ENCODE measurements at regions not wholly inside any gene's neighbourhood (a gene's known extent, or its start where the extent isn't known, plus 50 kb on each side); places are given as distances from the start of the nearest gene placed in this dataset.
"Not testable (repeated sequence)": the region's sequence is repeated elsewhere in the genome, so short reads cannot be mapped to it uniquely, and the experiment has no call there.

DNA sequence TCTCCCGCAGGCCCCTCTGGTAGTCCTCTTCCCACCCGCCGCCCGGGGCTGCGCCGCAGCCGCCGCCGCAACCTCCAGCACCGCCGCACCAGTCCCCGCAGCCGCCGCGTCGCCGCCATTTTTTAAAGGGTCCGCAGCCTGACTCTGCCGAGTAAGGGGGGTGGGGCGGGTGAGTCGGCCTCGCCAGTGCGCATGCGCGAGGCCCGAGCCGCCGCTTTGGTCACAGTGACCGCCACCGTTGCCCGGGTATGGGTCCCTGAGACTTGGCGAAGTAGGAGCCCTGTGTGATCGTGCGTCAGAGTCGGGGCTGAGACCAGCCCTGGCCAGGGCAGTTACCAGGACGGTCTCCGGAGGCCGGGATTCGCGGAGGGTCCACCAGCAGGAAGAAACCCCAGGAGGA is 169.6 kb upstream of the ZNG1F start (continued):
- TF ChIP-seq MEIS2 (IDR thresholded peaks at IDR 0.05; ENCODE audit: partially characterized antibody): peak; percentile 61
- TF ChIP-seq L3MBTL2 (IDR thresholded peaks at IDR 0.05): peak; percentile 74
- TF ChIP-seq ZBTB7A (IDR thresholded peaks at IDR 0.05; ENCODE audit: borderline replicate concordance, control insufficient read depth, low read depth, low read length): peak; percentile 29; the same call in 1 of the 2 replicates
- TF ChIP-seq TAF9B (IDR thresholded peaks at IDR 0.05; ENCODE audit: partially characterized antibody): peak; percentile 60

- TF ChIP-seq, protein P1, sequence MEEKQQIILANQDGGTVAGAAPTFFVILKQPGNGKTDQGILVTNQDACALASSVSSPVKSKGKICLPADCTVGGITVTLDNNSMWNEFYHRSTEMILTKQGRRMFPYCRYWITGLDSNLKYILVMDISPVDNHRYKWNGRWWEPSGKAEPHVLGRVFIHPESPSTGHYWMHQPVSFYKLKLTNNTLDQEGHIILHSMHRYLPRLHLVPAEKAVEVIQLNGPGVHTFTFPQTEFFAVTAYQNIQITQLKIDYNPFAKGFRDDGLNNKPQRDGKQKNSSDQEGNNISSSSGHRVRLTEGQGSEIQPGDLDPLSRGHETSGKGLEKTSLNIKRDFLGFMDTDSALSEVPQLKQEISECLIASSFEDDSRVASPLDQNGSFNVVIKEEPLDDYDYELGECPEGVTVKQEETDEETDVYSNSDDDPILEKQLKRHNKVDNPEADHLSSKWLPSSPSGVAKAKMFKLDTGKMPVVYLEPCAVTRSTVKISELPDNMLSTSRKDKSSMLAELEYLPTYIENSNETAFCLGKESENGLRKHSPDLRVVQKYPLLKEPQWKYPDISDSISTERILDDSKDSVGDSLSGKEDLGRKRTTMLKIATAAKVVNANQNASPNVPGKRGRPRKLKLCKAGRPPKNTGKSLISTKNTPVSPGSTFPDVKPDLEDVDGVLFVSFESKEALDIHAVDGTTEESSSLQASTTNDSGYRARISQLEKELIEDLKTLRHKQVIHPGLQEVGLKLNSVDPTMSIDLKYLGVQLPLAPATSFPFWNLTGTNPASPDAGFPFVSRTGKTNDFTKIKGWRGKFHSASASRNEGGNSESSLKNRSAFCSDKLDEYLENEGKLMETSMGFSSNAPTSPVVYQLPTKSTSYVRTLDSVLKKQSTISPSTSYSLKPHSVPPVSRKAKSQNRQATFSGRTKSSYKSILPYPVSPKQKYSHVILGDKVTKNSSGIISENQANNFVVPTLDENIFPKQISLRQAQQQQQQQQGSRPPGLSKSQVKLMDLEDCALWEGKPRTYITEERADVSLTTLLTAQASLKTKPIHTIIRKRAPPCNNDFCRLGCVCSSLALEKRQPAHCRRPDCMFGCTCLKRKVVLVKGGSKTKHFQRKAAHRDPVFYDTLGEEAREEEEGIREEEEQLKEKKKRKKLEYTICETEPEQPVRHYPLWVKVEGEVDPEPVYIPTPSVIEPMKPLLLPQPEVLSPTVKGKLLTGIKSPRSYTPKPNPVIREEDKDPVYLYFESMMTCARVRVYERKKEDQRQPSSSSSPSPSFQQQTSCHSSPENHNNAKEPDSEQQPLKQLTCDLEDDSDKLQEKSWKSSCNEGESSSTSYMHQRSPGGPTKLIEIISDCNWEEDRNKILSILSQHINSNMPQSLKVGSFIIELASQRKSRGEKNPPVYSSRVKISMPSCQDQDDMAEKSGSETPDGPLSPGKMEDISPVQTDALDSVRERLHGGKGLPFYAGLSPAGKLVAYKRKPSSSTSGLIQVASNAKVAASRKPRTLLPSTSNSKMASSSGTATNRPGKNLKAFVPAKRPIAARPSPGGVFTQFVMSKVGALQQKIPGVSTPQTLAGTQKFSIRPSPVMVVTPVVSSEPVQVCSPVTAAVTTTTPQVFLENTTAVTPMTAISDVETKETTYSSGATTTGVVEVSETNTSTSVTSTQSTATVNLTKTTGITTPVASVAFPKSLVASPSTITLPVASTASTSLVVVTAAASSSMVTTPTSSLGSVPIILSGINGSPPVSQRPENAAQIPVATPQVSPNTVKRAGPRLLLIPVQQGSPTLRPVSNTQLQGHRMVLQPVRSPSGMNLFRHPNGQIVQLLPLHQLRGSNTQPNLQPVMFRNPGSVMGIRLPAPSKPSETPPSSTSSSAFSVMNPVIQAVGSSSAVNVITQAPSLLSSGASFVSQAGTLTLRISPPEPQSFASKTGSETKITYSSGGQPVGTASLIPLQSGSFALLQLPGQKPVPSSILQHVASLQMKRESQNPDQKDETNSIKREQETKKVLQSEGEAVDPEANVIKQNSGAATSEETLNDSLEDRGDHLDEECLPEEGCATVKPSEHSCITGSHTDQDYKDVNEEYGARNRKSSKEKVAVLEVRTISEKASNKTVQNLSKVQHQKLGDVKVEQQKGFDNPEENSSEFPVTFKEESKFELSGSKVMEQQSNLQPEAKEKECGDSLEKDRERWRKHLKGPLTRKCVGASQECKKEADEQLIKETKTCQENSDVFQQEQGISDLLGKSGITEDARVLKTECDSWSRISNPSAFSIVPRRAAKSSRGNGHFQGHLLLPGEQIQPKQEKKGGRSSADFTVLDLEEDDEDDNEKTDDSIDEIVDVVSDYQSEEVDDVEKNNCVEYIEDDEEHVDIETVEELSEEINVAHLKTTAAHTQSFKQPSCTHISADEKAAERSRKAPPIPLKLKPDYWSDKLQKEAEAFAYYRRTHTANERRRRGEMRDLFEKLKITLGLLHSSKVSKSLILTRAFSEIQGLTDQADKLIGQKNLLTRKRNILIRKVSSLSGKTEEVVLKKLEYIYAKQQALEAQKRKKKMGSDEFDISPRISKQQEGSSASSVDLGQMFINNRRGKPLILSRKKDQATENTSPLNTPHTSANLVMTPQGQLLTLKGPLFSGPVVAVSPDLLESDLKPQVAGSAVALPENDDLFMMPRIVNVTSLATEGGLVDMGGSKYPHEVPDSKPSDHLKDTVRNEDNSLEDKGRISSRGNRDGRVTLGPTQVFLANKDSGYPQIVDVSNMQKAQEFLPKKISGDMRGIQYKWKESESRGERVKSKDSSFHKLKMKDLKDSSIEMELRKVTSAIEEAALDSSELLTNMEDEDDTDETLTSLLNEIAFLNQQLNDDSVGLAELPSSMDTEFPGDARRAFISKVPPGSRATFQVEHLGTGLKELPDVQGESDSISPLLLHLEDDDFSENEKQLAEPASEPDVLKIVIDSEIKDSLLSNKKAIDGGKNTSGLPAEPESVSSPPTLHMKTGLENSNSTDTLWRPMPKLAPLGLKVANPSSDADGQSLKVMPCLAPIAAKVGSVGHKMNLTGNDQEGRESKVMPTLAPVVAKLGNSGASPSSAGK (IDR thresholded peaks at IDR 0.05): peak; percentile 88
- peak; percentile 11; the same call in 1 of the 2 replicates for TF ChIP-seq RBFOX2 (IDR thresholded peaks at IDR 0.05; ENCODE audit: low read depth, low read length)
- peak; percentile 43 for TF ChIP-seq L3MBTL2 (IDR thresholded peaks at IDR 0.05)
- POLR2A ChIA-PET; H4K20me1 ChIP-seq (replicated peaks; ENCODE audit: control insufficient read depth, insufficient read depth, low read length); DNase-seq (ENCODE audit: extremely low read depth in 1 of 4, low spot score in 3 of 4); CTCF ChIA-PET (ENCODE audit: low intra/inter-chr PET ratio); H2AFZ ChIP-seq (ENCODE audit: low read depth, low read length); ATAC-seq; intact Hi-C loops (cut with micrococcal nuclease); H3K9ac ChIP-seq (ENCODE audit: insufficient read depth in 1 of 2, low read depth in 2 of 2, low read length in 2 of 2); H3K27me3 ChIP-seq (ENCODE audit: control insufficient read depth in 2 of 2, insufficient read depth in 2 of 2, low read length in 2 of 2); H3K9me3 ChIP-seq (replicated peaks; ENCODE audit: control insufficient read depth, insufficient read depth, low read depth, low read length); in situ Hi-C loops (cut with MboI); H3K79me2 ChIP-seq (ENCODE audit: control insufficient read depth, insufficient read depth, low read length); H3K36me3 ChIP-seq (ENCODE audit: control insufficient read depth, insufficient read depth, low read length); FAIRE-seq; H3K4me1 ChIP-seq (replicated peaks in 1 of 2; ENCODE audit: control insufficient read depth in 2 of 2, insufficient read depth in 2 of 2, low read length in 2 of 2); BruUV-seq (replicated peaks); H3K9me1 ChIP-seq (ENCODE audit: control insufficient read depth, insufficient read depth, low read length); H3K27ac ChIP-seq (ENCODE audit: extremely low read depth, low read depth, low read length): not testable (repeated sequence)
- Histone ChIP-seq H3K4me2 (ENCODE audit: insufficient read depth, low read length) (peak overlapping the region; percentile 25; the same call in 1 of the 2 replicates), H3K4me3 (peak overlapping the region; percentile 56; the same call in 1 of the 2 replicates)
- 53% methylated on average over 18 of the region's 31 CpGs for WGBS (ENCODE audit: insufficient coverage, low coverage, missing lambda C conversion rate)
These were observed 168.8 kb upstream of the ZNG1F start for GRCh38 chr9:41357918-41358404.
